ENCODE measurements at regions not wholly inside any gene's neighbourhood (a gene's known extent, or its start where the extent isn't known, plus 50 kb on each side); places are given as distances from the start of the nearest gene placed in this dataset.
A peak's percentile ranks its signal among the peaks of the same experiment; 100 is the strongest.

DNA sequence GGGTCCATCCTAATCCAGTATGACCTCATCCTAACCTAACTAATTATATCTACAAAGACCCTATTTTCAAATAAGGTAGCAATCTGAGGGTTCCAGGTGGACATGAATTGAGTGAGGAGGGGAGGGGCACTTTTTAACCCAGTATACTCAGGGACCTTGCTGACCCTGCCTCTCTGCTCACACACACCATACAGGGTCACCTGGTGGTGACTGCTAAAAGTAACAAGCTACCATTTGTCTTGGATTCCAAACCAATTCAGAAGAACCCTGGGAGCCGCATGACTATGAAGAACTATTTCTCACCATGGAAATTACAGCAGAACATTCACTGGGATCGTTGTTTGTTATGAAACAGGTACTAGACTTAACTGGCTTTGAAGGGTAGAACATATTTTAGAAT is 151.9 kb downstream of the LACC1 start:
- Histone ChIP-seq H3K23me2 (ENCODE audit: insufficient read length, low read depth, low read length, poor library complexity, severe bottlenecking) (no peaks in the 10 kb centered on the region), H2AK5ac (ENCODE audit: insufficient read length, low read length) (no peak overlapping the region), H2BK5ac (ENCODE audit: insufficient read length, low read length) (no peak overlapping the region), H3K23ac (ENCODE audit: insufficient read length, low read depth, low read length) (no peak overlapping the region), H3K4ac (ENCODE audit: low read depth, low read length) (no peak overlapping the region), H4K8ac (replicated peaks; ENCODE audit: insufficient read length, low read depth, low read length) (no peak overlapping the region), H2BK12ac (ENCODE audit: insufficient read length, low read depth, low read length) (no peak overlapping the region), H3K27ac (ENCODE audit: insufficient read length, low read depth, low read length) (no peak overlapping the region), H4K20me1 (ENCODE audit: control insufficient read depth, insufficient read depth, insufficient read length) (no peaks in the 10 kb centered on the region), H3K79me1 (ENCODE audit: insufficient read depth, low read depth, low read length, poor library complexity, severe bottlenecking) (no peaks in the 10 kb centered on the region), H4K91ac (ENCODE audit: insufficient read length, low read depth, low read length) (no peak overlapping the region), H2BK120ac (ENCODE audit: low read depth, low read length, poor library complexity, severe bottlenecking) (no peak overlapping the region), H3K79me2 (ENCODE audit: insufficient read depth, low read length) (no peaks in the 10 kb centered on the region), H3K9me3 (ENCODE audit: control insufficient read depth, low read depth, low read length) (no peaks in the 10 kb centered on the region), H2BK15ac (ENCODE audit: low read depth, low read length) (no peak overlapping the region), H3K27me3 (ENCODE audit: insufficient read depth, low read length) (no peaks in the 10 kb centered on the region), H3K4me1 (ENCODE audit: insufficient read depth, low read length) (0 out of 2 replicates have a peak, but pooled peaks cover 3% of the 10 kb centered on the region), H2BK20ac (ENCODE audit: low read depth, low read length, poor library complexity, severe bottlenecking) (no peak overlapping the region), H3K4me2 (ENCODE audit: insufficient read depth, insufficient read length, low read length) (no peak overlapping the region), H3K9ac (ENCODE audit: extremely low read depth, insufficient read length, low read length) (no peak overlapping the region), H3K18ac (ENCODE audit: insufficient read length, low read depth, low read length) (no peak overlapping the region), H3T11ph (ENCODE audit: low read length) (no peak overlapping the region), H3K14ac (ENCODE audit: insufficient read depth, low read length) (no peak overlapping the region), H2AFZ (ENCODE audit: low read length) (no peak overlapping the region), H3K56ac (ENCODE audit: insufficient read length, low read depth, low read length) (no peak overlapping the region), H4K5ac (ENCODE audit: insufficient read length, low read depth, low read length) (no peak overlapping the region)
- H3K4me1 Mint-ChIP-seq = peaks cover 19 to 21% of the 10 kb centered on the region in 2 experiments
- WGBS (ENCODE audit: extremely low coverage, insufficient read length, low lambda C conversion rate) = no CpG with 5 or more reads among the region's 2 CpGs
- H3K4me3 Mint-ChIP-seq = no peak overlapping the region
- H3K9me3 Mint-ChIP-seq = no peaks in the 10 kb centered on the region
- TF ChIP-seq, protein P1, sequence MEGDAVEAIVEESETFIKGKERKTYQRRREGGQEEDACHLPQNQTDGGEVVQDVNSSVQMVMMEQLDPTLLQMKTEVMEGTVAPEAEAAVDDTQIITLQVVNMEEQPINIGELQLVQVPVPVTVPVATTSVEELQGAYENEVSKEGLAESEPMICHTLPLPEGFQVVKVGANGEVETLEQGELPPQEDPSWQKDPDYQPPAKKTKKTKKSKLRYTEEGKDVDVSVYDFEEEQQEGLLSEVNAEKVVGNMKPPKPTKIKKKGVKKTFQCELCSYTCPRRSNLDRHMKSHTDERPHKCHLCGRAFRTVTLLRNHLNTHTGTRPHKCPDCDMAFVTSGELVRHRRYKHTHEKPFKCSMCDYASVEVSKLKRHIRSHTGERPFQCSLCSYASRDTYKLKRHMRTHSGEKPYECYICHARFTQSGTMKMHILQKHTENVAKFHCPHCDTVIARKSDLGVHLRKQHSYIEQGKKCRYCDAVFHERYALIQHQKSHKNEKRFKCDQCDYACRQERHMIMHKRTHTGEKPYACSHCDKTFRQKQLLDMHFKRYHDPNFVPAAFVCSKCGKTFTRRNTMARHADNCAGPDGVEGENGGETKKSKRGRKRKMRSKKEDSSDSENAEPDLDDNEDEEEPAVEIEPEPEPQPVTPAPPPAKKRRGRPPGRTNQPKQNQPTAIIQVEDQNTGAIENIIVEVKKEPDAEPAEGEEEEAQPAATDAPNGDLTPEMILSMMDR (conservative IDR thresholded peaks at IDR 0.05) = peak; percentile 44
- H3K36me3 Mint-ChIP-seq (ENCODE audit: insufficient read depth in 1 of 3, low read depth in 3 of 3) = no peaks in the 10 kb centered on the region; a peak in 1 of 7 replicates
- no peak overlapping the region for H3K27ac Mint-ChIP-seq
- DNase-seq = peak; percentile 33
- H3K27me3 Mint-ChIP-seq (ENCODE audit: low read depth) = no peaks in the 10 kb centered on the region

Data from H9 (cell line).